Transverse colon (tissue), 4 donors: ENCODE measurements at regions not wholly inside any gene's neighbourhood (a gene's known extent, or its start where the extent isn't known, plus 50 kb on each side); places are given as distances from the start of the nearest gene placed in this dataset.

Experiments
- DNase-seq: peaks from one replicate; pipeline ENCODE4 v3.0.0-alpha.2; 2019
- H3K27ac ChIP-seq, 4 donors: fragments of 200-600 bp; sonication (generic); 2 replicates each; pipeline ENCODE4 v1.5.1; 2016 to 2018; ENCODE audit warnings: inconsistent platforms in 4 of 4
- H3K27me3 ChIP-seq: fragments of 200-600 bp; sonication (generic); 2 replicates; pipeline ENCODE4 v1.5.1; 2017; ENCODE audit warnings: inconsistent platforms
- H3K36me3 ChIP-seq, 4 donors: fragments of 200-600 bp; sonication (generic); 2 replicates each; pipeline ENCODE4 v1.5.1; 2017 to 2019; ENCODE audit warnings: inconsistent platforms in 4 of 4
- H3K4me1 ChIP-seq, 4 donors: fragments of 200-600 bp; sonication (generic); 2 replicates each; pipeline ENCODE4 v1.5.1; 2017 to 2020; ENCODE audit warnings: inconsistent platforms in 4 of 4
- H3K4me3 ChIP-seq, 4 donors: fragments of 200-600 bp; sonication (generic); 1 replicate in 1 of 4; 2 replicates in 3 of 4; pipeline versions ENCODE4 v1.5.1 to v1.6.1; 2017 to 2019; ENCODE audit warnings: inconsistent platforms in 4 of 4
- H3K9me3 ChIP-seq, 2 donors: fragments of 200-600 bp; sonication (generic); 2 replicates each; pipeline ENCODE4 v1.5.1; 2017 to 2019; ENCODE audit warnings: inconsistent platforms in 2 of 2
- EP300 ChIP-seq: sonication (generic); formaldehyde crosslinking; IDR thresholded peaks from one replicate; pipeline ENCODE4 v1.6.1; 2017; ENCODE audit warnings: antibody characterized with exemption, low read depth
- POLR2A ChIP-seq: fragments of 450-650 bp; IDR thresholded peaks from one replicate; pipeline ENCODE4 v1.6.1; 2016; ENCODE audit warnings: antibody characterized with exemption, mild to moderate bottlenecking, moderate library complexity
- POLR2AphosphoS5 ChIP-seq, 3 donors: sonication (generic); formaldehyde crosslinking; IDR thresholded peaks; one replicate each; pipeline ENCODE4 v1.6.1; 2016; ENCODE audit warnings: antibody characterized with exemption in 3 of 3
- whole genome bisulfite sequencing, 2 donors: methylation state at CpG; one replicate each; pipeline ENCODE4 v1.1.5; 2018; ENCODE audit warnings: low coverage in 1 of 2; 5-methylcytosine and 5-hydroxymethylcytosine counted together
- in situ Hi-C, 4 donors: fragments of 200-750 bp; cut with MboI; loops; one replicate each; pipeline versions ENCODE4 v1.15.0 to v1.15.1; 2017; ENCODE audit warnings: low sequenced_read_pairs in 3 of 4, low pct_ligation_motif_present in 1 of 4, low pct_unique_long_range_greater_than_20kb in 1 of 4
- intact Hi-C: fragments of 100-400 bp; cut with DNase I; formaldehyde crosslinking; loops from one replicate; pipeline ENCODE4 v1.15.1; 2023; ENCODE audit warnings: low total_unique reads
- TF ChIP-seq, protein P1 (sequence below), 5 experiments: fragments of 200-600 bp in 3 of 5; fragments of 450-650 bp in 2 of 5; sonication (generic) in 3 of 5; IDR thresholded peaks; 1 replicate in 2 of 5; 2 replicates in 3 of 5; pipeline ENCODE4 v1.5.1; 2016 to 2017; ENCODE audit warnings: antibody characterized with exemption in 5 of 5, inconsistent platforms in 3 of 5, mild to moderate bottlenecking in 2 of 5, moderate library complexity in 1 of 5

DNA sequence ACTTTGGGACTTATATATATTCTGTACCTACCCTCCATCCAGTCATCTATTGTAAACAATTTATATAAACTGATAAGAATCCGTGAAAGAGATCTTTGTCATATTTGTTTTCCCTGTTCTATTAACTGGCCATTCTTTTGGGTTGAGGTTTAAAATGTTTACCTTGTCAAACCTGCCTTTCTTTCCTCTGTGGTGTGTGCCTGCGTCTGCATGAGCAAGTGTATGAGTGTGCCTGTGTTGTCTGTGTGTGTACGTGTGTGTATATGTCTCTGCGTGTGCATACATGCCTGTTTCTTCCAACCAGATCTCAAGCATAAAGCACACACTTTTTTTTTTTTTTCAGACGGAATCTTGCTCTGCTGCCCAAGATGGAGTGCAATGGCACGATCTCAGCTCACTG, 201.5 kb downstream of the C16orf95 start:
- no peak for DNase-seq
- Histone ChIP-seq H3K27me3 (no peaks in the 10 kb centered on the region), H3K4me1 (no peaks in the 10 kb centered on the region), H3K9me3 (no peaks in the 10 kb centered on the region), H3K36me3 (no peaks in the 10 kb centered on the region), H3K27ac (no peak overlapping the region), H3K4me3 (no peak overlapping the region)
- TF ChIP-seq POLR2A = no peak
- TF ChIP-seq EP300 = no peak
- TF ChIP-seq POLR2AphosphoS5 (IDR thresholded peaks at IDR 0.05) = no peak
- TF ChIP-seq, protein P1, sequence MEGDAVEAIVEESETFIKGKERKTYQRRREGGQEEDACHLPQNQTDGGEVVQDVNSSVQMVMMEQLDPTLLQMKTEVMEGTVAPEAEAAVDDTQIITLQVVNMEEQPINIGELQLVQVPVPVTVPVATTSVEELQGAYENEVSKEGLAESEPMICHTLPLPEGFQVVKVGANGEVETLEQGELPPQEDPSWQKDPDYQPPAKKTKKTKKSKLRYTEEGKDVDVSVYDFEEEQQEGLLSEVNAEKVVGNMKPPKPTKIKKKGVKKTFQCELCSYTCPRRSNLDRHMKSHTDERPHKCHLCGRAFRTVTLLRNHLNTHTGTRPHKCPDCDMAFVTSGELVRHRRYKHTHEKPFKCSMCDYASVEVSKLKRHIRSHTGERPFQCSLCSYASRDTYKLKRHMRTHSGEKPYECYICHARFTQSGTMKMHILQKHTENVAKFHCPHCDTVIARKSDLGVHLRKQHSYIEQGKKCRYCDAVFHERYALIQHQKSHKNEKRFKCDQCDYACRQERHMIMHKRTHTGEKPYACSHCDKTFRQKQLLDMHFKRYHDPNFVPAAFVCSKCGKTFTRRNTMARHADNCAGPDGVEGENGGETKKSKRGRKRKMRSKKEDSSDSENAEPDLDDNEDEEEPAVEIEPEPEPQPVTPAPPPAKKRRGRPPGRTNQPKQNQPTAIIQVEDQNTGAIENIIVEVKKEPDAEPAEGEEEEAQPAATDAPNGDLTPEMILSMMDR (IDR thresholded peaks at IDR 0.05) = no peak
- WGBS, 2 donors = 31 to 56% methylated on average over 3 to 6 of the region's 6 CpGs
- intact Hi-C loops (no loop called here), in situ Hi-C loops (no loop called here)

DNA sequence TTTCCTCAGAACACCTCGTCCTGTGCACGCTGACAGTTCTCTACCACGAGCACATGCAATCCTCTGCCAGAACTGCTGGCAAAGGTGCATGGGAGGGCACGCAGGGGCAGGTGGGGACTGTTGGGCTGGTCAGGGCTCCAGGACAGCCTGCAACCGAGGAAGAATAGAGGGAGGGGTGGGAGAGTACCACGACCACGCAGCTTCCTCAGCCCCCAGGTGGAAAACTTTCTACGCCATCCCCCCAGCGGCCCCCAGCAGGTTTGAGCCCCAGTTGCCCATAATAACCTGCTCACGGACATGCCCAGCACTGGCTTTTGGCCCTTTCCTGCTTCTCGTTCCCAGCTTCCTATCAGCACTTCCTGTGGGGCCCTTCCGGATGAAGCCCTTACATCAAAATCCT, 199.3 kb downstream of the C16orf95 start:
- Histone ChIP-seq H3K27ac (no peak overlapping the region), H3K4me3 (no peak overlapping the region), H3K27me3 (no peaks in the 10 kb centered on the region), H3K9me3 (no peaks in the 10 kb centered on the region), H3K36me3 (no peaks in the 10 kb centered on the region), H3K4me1 (no peaks in the 10 kb centered on the region)
- TF ChIP-seq POLR2A (no peak), POLR2AphosphoS5 (IDR thresholded peaks at IDR 0.05) (no peak), EP300 (no peak)
- TF ChIP-seq, protein P1 (IDR thresholded peaks at IDR 0.05) = no peak
- intact Hi-C loops (no loop called here), in situ Hi-C loops (no loop called here)
- 36 to 53% methylated on average over 3 to 12 of the region's 12 CpGs for WGBS, 2 donors
- DNase-seq = no peak

DNA sequence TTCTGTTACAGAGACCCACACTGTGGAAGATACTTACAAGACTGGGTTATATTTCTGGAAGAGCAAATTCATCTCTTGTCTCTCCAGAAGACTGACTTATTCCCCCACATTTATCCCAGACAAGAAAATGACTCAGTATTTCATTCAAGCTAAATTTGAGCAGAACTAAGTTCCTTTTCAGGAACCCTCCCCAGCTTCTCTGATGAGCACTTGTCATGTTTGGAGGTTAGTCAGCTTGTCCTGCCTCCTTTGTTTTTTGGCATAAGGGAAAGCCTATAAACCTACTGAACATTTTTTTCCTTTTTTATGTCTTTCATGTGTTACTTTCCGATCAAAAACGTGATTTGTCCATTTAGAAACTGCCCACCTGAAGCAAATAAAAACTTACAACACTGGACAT, 198.0 kb downstream of the C16orf95 start:
- Histone ChIP-seq H3K4me1 (no peaks in the 10 kb centered on the region), H3K36me3 (no peaks in the 10 kb centered on the region), H3K9me3 (no peaks in the 10 kb centered on the region), H3K27ac (no peak overlapping the region), H3K27me3 (no peaks in the 10 kb centered on the region), H3K4me3 (no peak overlapping the region)
- in situ Hi-C loops (no loop called here), intact Hi-C loops (no loop called here)
- 71 to 100% methylated on average over 2 of the region's 2 CpGs for WGBS, 2 donors
- no peak for DNase-seq
- TF ChIP-seq EP300 (no peak), POLR2A (no peak)

DNA sequence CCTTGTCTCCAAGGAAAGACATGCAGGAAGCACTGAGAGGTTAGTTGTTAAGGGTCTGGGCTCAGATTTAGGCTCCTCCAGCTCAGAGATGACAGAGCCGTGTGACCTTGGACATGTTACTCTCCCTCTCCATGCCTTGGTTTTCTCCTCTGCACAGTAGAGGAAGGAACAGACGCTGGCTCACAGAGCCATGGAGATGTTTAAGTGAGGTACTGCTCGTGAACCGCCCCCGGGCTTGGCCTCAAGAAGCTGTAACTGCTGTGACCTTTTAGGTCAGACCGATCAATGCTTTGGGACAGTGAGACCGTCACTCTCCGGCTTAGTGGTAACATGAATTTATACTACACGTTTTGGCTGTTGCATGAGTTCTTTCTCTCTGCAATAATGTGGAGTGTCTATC, 197.4 kb downstream of the C16orf95 start:
- no peaks in the 10 kb centered on the region for H3K36me3 ChIP-seq
- in situ Hi-C loops = no loop called here
- H3K27me3 ChIP-seq = no peaks in the 10 kb centered on the region
- no peak for DNase-seq
- intact Hi-C loops = no loop called here
- no peak overlapping the region for H3K27ac ChIP-seq
- H3K9me3 ChIP-seq = no peaks in the 10 kb centered on the region
- TF ChIP-seq EP300 (no peak), POLR2AphosphoS5 (IDR thresholded peaks at IDR 0.05) (no peak), POLR2A (no peak)
- TF ChIP-seq, protein P1 (IDR thresholded peaks at IDR 0.05) = no peak
- 80 to 88% methylated on average over 2 to 9 of the region's 9 CpGs for WGBS, 2 donors
- no peaks in the 10 kb centered on the region for H3K4me1 ChIP-seq
- H3K4me3 ChIP-seq = no peak overlapping the region

DNA sequence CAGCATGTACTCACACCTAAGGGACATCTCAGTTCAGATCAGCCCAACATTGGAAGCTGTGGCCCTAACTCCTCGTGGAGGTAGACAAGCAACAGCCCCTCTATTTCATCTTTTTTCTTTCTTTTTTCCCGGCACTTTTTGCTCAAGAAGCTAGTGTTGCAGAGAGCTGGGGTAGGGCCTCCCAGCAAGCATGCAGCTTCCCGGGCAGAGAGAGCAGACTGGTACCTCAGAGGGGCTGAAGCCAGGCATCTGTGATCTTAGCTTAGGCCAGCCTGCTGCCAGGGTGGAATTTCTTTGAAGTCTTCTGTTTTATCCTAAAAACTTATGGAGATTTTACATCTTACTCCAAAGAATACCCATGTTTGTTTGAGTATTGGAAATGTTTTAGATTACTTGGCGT, 195.4 kb downstream of the C16orf95 start:
- in situ Hi-C loops (no loop called here), intact Hi-C loops (no loop called here)
- 60 to 62% methylated on average over 4 of the region's 4 CpGs for WGBS, 2 donors
- Histone ChIP-seq H3K36me3 (no peaks in the 10 kb centered on the region), H3K27ac (no peak overlapping the region), H3K4me3 (no peak overlapping the region), H3K4me1 (no peaks in the 10 kb centered on the region), H3K27me3 (no peaks in the 10 kb centered on the region), H3K9me3 (no peaks in the 10 kb centered on the region)
- TF ChIP-seq EP300 = no peak
- no peak for TF ChIP-seq POLR2A
- TF ChIP-seq, protein P1 (IDR thresholded peaks at IDR 0.05) = no peak
- no peak for TF ChIP-seq POLR2AphosphoS5 (IDR thresholded peaks at IDR 0.05)
- no peak for DNase-seq
